ENCODE measurements at regions not wholly inside any gene's neighbourhood (a gene's known extent, or its start where the extent isn't known, plus 50 kb on each side); places are given as distances from the start of the nearest gene placed in this dataset.

GRCh38 chr3:94961423-94962100 is 898.7 kb downstream of the NSUN3 start:
- TF ChIP-seq, protein P1, sequence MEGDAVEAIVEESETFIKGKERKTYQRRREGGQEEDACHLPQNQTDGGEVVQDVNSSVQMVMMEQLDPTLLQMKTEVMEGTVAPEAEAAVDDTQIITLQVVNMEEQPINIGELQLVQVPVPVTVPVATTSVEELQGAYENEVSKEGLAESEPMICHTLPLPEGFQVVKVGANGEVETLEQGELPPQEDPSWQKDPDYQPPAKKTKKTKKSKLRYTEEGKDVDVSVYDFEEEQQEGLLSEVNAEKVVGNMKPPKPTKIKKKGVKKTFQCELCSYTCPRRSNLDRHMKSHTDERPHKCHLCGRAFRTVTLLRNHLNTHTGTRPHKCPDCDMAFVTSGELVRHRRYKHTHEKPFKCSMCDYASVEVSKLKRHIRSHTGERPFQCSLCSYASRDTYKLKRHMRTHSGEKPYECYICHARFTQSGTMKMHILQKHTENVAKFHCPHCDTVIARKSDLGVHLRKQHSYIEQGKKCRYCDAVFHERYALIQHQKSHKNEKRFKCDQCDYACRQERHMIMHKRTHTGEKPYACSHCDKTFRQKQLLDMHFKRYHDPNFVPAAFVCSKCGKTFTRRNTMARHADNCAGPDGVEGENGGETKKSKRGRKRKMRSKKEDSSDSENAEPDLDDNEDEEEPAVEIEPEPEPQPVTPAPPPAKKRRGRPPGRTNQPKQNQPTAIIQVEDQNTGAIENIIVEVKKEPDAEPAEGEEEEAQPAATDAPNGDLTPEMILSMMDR (IDR thresholded peaks at IDR 0.05; ENCODE audit: low read length), result no peak
- TF ChIP-seq EZH2 (IDR thresholded peaks at IDR 0.05; ENCODE audit: borderline replicate concordance, low read length), result no peak
